C4-2B (cell line): ENCODE measurements at regions not wholly inside any gene's neighbourhood (a gene's known extent, or its start where the extent isn't known, plus 50 kb on each side); places are given as distances from the start of the nearest gene placed in this dataset.

ENCODE experiments used
- H3K27ac ChIP-seq: fragments of 450-650 bp; 2 replicates; pipeline ENCODE4 v1.5.1; 2017
- ZFX ChIP-seq: fragments of 450-650 bp; IDR thresholded peaks from 2 replicates; pipeline ENCODE4 v1.6.1; 2017
- TF ChIP-seq, protein P1 (sequence below): fragments of 450-650 bp; conservative IDR thresholded peaks from 2 replicates; pipeline ENCODE4 v1.5.1; 2017; ENCODE audit warnings: mild to moderate bottlenecking

GRCh38 chr12:124715121-124715990 is 147.9 kb upstream of the NCOR2 start:
- no peak for TF ChIP-seq ZFX
- TF ChIP-seq, protein P1, sequence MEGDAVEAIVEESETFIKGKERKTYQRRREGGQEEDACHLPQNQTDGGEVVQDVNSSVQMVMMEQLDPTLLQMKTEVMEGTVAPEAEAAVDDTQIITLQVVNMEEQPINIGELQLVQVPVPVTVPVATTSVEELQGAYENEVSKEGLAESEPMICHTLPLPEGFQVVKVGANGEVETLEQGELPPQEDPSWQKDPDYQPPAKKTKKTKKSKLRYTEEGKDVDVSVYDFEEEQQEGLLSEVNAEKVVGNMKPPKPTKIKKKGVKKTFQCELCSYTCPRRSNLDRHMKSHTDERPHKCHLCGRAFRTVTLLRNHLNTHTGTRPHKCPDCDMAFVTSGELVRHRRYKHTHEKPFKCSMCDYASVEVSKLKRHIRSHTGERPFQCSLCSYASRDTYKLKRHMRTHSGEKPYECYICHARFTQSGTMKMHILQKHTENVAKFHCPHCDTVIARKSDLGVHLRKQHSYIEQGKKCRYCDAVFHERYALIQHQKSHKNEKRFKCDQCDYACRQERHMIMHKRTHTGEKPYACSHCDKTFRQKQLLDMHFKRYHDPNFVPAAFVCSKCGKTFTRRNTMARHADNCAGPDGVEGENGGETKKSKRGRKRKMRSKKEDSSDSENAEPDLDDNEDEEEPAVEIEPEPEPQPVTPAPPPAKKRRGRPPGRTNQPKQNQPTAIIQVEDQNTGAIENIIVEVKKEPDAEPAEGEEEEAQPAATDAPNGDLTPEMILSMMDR = no peak
- no peak overlapping the region for H3K27ac ChIP-seq

GRCh38 chr12:124713436-124714082 is 146.1 kb upstream of the NCOR2 start:
- H3K27ac ChIP-seq = no peak overlapping the region
- TF ChIP-seq, protein P1 = no peak
- no peak for TF ChIP-seq ZFX

- H3K27ac ChIP-seq = no peak overlapping the region
- TF ChIP-seq ZFX = no peak
- TF ChIP-seq, protein P1 = no peak
Observed at GRCh38 chr12:124713041-124713435, 145.6 kb upstream of the NCOR2 start.

- TF ChIP-seq, protein P1 = no peak
- TF ChIP-seq ZFX = no peak
- no peak overlapping the region for H3K27ac ChIP-seq
Observed at GRCh38 chr12:124711344-124711743, 143.9 kb upstream of the NCOR2 start.

DNA sequence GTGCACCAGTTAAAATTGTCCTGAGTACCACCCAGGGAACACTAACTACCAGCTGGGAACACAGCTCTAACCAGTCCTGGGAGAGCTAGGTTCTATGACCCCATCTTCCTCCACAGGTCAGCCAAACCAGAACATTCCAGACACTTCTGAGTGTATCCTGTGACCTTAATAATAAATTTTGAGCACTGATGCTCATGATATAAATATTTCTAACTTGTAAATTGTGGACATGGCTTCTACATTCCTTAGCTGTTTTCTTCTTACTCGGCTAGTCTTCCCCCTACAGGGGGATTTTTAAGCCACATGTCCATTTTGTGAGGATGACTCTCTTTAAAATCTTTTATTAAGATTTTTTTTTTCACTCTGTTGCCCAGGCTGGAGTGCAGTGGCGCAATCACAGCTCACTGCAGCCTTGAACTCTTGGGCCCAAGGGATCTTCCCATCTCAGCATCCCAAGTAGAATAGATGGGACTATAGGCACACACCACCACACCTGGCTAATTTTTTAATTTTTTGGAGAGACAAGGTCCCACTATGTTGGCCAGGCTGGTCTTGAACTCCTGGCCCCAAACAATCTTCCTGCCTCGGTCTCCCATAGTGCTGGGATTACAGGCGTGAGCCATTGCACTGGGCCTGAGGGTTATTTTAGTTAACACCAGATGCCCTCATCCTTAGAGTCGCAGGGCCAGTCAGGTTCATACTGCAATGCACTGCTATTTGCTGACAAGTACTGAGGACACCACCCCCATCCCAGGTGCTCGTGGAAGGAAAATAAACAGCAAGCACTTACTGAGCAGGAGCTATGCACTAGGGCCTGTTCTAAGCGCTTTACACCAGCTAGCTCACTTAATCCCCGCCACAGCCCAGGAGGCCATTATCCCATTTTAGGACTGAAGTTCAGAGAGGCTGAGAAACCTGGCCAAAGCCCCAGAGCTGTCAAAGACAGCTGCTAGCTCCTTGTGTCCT is 142.6 kb upstream of the NCOR2 start:
- TF ChIP-seq, protein P1 = no peak
- TF ChIP-seq ZFX = no peak
- H3K27ac ChIP-seq = no peak overlapping the region

- no peak overlapping the region for H3K27ac ChIP-seq
- no peak for TF ChIP-seq ZFX
- TF ChIP-seq, protein P1 = no peak
Observed at GRCh38 chr12:124707316-124707715, 139.9 kb upstream of the NCOR2 start.
